Esophagus muscularis mucosa (tissue), 3 donors: ENCODE measurements at regions not wholly inside any gene's neighbourhood (a gene's known extent, or its start where the extent isn't known, plus 50 kb on each side); places are given as distances from the start of the nearest gene placed in this dataset.

ENCODE experiments used
- POLR2A ChIP-seq: fragments of 450-650 bp; IDR thresholded peaks from one replicate; pipeline ENCODE4 v1.6.1; 2017; ENCODE audit warnings: antibody characterized with exemption, moderate library complexity, mild to moderate bottlenecking, low read depth
- TF ChIP-seq, protein P1 (sequence below), 3 experiments: fragments of 200-600 bp in 2 of 3; fragments of 450-650 bp in 1 of 3; sonication (generic) in 2 of 3; IDR thresholded peaks; one replicate each; pipeline ENCODE4 v1.5.1; 2017 to 2019; ENCODE audit warnings: antibody characterized with exemption in 3 of 3, mild to moderate bottlenecking in 2 of 3, moderate library complexity in 1 of 3

DNA sequence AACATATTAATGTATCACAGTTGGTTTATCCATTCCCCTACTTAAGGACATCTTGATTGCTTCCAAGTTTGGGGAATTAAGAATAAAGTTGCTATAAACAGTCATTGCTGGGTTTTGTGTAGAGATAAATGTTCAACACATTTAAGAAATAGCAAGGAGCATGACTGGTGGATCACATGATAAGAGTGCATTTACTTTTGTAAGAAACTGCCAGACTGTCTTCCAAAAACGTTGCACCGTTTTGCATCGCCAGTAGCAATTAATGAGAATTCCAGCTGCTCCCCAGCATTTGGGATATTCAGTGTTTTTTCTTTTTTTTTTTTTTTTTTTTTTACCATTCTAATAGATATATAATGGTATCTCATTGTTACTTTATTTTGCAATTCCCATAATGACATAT, 695.7 kb upstream of the GJE1 start:
- TF ChIP-seq, protein P1, sequence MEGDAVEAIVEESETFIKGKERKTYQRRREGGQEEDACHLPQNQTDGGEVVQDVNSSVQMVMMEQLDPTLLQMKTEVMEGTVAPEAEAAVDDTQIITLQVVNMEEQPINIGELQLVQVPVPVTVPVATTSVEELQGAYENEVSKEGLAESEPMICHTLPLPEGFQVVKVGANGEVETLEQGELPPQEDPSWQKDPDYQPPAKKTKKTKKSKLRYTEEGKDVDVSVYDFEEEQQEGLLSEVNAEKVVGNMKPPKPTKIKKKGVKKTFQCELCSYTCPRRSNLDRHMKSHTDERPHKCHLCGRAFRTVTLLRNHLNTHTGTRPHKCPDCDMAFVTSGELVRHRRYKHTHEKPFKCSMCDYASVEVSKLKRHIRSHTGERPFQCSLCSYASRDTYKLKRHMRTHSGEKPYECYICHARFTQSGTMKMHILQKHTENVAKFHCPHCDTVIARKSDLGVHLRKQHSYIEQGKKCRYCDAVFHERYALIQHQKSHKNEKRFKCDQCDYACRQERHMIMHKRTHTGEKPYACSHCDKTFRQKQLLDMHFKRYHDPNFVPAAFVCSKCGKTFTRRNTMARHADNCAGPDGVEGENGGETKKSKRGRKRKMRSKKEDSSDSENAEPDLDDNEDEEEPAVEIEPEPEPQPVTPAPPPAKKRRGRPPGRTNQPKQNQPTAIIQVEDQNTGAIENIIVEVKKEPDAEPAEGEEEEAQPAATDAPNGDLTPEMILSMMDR (IDR thresholded peaks at IDR 0.05), result no peak
- no peak for TF ChIP-seq POLR2A
